NK-92 treated with Interleukin-12 subunit alpha and Interleukin-12 subunit beta, amount 100 ng/mL, for 24 hours (cell line): ENCODE measurements at regions not wholly inside any gene's neighbourhood (a gene's known extent, or its start where the extent isn't known, plus 50 kb on each side); places are given as distances from the start of the nearest gene placed in this dataset.

ENCODE experiments used
- DNase-seq: peaks from one replicate; lab custom pipeline; 2025; lab: John Stamatoyannopoulos, UW

GRCh38 chr4:121519236-121519838 is 138.5 kb upstream of the QRFPR start:
- DNase-seq, result no peak

DNA sequence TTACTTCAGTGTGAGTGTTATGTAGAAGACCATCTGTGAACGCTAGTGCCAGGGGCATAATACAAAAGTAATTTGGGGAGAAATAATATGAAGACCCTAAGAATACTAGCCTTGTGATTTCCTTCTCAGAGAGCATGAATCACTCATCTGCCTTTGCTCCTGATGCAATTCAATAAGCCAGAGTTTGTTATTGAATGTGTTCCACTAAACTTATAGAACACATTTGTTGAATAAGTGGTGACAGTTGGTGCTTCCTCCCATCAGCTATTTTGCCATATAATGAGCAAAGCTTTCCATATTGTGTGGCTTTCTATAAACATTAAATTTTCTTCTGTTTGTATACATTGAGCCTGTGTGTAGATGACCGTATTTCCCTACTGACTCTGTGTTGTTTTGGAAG is 136.4 kb upstream of the QRFPR start:
- no peak for DNase-seq

DNA sequence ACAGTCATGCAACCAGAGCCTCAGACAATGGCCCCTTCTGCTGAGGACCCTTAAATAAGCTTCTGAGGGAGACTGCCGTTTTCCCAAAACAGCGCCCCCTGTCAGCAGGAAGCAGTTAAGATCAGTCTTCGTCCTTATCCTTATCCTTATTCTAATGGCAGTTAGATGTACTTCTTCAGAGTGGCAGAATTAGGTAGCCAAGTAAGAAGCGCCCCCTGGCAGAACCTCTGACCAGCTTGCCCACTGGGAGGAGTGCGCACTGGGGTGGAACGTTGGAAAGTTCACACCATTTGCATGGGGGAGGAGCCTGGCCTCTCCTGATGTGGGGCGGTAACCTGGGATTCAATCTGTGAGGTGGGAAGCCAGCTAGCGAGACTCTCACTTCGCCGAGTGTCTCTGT is 133.6 kb upstream of the QRFPR start:
- no peak for DNase-seq

- DNase-seq, result no peak
These were observed 129.6 kb upstream of the QRFPR start for GRCh38 chr4:121510341-121510874.

DNA sequence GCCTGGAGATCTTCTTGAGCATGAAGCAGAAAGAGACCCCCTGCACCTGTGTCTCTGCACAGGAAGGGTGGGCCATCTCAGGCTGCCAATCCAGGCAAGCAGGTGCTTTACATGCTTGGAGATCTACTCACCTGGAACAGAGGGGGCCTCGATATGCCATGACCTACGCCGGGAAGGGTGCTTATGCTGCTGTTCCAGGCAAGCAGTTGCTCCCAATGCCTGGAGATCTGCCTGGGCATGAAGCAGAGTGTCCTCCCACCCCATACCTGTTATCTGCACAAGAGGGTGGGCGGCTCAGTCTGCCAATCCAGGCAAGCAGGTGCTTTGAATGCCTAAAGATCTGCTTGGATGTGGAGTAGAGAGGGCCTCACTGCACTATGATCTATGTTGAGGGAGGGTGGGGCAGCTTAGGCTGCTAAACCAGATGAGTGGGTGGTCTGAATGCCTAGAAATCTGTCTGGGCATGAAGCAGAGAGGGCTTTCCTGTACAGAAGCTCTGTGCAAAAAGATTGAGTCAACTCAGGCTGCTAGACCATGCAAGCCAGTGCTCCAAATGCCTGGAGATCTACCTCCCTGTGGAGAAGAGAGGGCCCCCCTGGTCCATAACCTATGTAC is 104.5 kb upstream of the QRFPR start:
- no peak for DNase-seq

DNA sequence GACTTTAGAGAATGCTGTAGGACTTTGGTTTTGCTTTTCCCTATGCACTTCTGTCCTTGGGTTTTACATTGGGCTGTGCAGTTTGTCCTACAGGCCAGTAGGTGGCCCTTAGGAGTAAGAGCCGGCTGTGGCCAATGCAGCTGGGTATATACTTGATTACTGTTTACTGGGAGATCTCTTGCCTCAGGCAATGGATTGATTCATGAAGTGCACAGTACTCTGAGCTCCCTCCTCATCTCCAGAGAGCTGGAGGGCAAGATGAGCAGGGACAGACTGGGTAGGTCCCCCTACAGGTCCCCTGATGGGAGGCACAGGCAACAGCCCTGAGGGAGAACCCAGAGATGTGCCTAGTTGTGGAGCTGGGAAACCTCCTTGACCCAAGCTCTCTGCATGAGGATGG is 103.8 kb upstream of the QRFPR start:
- no peak for DNase-seq

GRCh38 chr4:121479808-121480207 is 99.0 kb upstream of the QRFPR start:
- DNase-seq, result no peak

DNA sequence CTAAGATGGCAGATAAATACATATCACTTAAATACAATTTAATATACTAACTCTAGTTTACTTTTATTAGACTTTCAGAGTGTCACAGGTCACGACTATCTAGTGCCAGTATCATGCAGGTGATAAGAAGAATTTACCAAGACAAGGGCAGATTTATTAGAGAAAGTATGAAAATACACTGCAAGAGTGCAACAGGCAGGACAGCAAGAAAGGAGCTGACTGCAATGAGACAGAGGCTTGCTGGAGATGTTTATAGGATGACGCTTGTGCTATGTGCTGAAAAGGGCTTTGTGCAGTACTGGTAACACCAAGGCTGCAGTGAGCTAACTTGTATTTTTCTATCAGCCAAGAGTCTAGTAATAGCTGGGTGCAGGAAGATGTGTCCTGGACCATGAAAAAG is 96.7 kb upstream of the QRFPR start:
- no peak for DNase-seq

DNA sequence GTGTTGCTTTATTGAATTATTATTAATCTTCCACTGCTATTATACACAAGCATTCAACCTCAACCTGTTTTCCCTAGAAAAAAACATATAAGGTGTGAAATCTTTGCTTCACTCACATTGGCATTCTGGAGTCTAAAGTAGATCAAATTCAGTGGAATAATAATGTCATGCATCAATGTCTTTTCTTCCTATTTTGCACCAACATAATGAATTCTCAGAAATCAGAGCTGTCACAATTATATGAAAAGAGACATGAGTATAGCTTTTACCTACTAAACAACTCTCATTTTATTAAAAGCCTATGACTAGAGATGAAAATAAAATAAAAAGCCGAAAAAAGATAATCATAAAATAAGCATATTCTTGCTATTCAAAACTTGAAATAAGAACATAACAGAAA is 96.3 kb upstream of the QRFPR start:
- DNase-seq, result no peak

DNA sequence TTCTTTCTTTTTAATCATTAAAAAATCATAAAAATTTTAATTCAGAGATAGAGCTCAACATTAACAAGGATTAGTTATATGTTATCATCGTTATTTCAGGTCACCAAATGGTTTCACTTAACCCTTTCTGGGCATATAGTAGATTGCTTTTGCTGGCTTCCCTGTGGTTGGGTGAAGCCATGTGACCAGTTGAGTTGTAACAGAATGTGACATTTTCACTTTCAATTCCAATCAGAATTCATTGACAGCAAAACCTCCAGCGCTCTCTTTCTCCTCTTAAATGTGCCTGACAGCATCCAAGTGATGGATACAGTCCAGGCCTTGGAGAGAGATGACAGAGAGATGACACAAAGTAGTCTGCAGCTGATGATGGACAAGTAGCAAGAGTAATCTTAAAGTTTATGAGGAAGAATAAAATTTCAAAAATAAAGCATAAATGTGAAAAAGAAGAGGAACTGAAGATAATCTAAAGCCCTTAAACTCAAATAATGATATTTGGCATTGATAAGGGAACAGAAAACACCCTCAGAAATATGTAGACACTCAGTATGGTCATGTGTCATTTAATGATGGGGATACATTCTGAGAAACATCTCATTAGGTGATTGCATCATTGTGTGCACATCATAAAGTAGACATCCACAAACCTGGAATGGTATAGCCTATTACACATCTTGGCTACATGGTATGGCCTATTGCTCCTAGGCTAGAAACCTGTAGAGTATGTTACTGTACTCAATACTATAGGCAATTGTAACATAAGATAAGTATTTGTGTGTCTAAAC is 92.3 kb upstream of the QRFPR start:
- no peak for DNase-seq

GRCh38 chr4:121464854-121465253 is 84.0 kb upstream of the QRFPR start:
- no peak for DNase-seq

- peak; percentile 3 for DNase-seq
These were observed 81.9 kb upstream of the QRFPR start for GRCh38 chr4:121462660-121463261.

- no peak for DNase-seq
These were observed 78.2 kb upstream of the QRFPR start for GRCh38 chr4:121459026-121459425.

DNA sequence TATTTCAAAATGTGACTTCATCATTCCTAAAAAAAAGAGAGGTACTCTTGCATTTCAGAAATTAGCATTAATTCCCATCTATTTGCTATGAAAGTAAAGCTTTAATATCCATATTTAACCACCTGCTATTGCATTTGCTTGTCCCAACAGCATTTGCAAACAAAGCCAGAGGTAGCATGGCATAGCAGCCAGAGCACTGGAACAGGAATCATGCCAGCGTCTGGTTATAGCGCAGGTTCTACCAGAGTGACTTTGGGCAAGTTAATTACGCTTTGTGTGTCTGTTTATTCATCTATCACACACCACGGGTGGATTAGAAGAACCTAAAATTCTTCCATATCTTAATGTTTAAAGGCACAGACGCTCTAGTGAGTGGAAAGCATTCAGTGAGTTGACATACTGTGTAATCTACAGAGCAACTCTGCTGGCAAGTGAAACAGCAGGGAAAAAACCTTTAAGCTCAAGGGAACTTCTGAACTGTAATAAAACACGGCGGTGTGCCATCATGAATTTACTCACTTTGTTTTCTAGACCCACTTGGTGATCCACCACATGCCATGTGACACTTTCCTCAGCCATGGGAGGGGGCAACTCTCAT is 76.6 kb upstream of the QRFPR start:
- no peak for DNase-seq

GRCh38 chr4:121455285-121455684 is 74.5 kb upstream of the QRFPR start:
- DNase-seq, result no peak

- no peak for DNase-seq
These were observed 73.6 kb upstream of the QRFPR start for GRCh38 chr4:121454251-121454979.

DNA sequence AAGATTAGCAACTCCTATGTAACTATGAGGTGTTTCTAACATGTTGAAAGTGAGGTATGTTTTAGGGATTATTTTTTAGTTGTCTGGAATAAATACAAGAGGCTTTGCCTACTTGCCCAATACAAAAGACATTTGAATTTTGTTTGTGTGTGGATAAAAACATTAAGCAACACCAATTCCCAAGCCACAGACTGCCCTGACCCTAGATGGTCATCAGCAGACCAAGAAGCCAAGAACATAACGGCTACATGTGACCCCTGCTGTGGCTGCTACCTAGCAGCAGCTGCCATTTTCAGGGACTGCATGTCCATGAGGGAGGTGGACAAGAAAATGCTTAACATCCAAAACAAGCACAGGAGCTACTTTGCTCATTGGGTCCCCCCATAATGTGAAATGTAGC is 70.5 kb upstream of the QRFPR start:
- no peak for DNase-seq

DNA sequence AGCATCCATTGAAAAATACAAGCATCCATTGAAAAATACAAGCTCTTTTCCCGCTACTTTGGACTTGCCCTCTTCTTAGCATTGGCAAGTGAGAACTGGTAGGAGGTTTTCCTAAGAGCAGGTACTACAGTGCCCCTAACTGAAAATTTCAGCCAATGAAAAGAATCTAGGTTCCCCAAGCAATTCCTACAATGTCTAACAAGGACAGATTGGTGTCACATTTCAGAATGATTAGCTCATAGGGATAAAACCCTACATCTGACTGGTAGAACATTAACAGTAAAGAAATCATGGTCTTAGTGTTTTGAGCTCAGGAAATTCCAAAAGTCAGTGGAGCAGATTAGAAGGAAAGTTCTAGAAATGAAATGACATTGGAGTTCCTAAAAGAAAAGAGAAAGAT is 68.6 kb upstream of the QRFPR start:
- DNase-seq, result no peak

- DNase-seq, result no peak
These were observed 67.4 kb upstream of the QRFPR start for GRCh38 chr4:121448231-121448630.

GRCh38 chr4:121439669-121440068 is 58.9 kb upstream of the QRFPR start:
- DNase-seq, result no peak
